ENCODE measurements at regions not wholly inside any gene's neighbourhood (a gene's known extent, or its start where the extent isn't known, plus 50 kb on each side); places are given as distances from the start of the nearest gene placed in this dataset.

DNA sequence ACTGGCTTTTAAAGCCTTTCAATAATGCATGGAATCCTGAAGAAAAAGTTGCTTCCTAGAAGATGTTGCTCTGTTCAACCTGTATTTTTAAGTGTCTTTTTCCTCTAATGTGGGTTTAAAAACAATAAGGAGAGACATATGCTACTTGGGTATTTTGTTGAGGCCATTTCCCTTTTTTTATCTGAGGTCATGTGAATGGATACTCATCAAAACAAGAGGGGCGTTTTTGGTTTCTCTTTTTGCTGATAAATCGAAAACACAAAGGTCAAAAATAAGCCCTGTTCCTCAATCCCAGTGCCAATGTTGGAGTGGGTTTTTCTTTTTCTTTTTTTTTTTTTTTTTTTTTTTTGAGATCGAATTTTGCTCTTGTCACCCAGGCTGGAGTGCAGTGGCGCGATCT lies 468.0 kb upstream of the RBFOX1 start:
- no peaks in the 10 kb centered on the region for H3K27me3 ChIP-seq (replicated peaks; ENCODE audit: insufficient read depth)
- DNase-seq (ENCODE audit: low spot score) (no peak), ATAC-seq (ENCODE audit: insufficient number of reproducible peaks, low FRiP score, low read depth) (no peak)
- no peak overlapping the region for H3K27ac ChIP-seq
- TF ChIP-seq, protein P1, sequence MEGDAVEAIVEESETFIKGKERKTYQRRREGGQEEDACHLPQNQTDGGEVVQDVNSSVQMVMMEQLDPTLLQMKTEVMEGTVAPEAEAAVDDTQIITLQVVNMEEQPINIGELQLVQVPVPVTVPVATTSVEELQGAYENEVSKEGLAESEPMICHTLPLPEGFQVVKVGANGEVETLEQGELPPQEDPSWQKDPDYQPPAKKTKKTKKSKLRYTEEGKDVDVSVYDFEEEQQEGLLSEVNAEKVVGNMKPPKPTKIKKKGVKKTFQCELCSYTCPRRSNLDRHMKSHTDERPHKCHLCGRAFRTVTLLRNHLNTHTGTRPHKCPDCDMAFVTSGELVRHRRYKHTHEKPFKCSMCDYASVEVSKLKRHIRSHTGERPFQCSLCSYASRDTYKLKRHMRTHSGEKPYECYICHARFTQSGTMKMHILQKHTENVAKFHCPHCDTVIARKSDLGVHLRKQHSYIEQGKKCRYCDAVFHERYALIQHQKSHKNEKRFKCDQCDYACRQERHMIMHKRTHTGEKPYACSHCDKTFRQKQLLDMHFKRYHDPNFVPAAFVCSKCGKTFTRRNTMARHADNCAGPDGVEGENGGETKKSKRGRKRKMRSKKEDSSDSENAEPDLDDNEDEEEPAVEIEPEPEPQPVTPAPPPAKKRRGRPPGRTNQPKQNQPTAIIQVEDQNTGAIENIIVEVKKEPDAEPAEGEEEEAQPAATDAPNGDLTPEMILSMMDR (IDR thresholded peaks at IDR 0.05), result no peak
- no peaks in the 10 kb centered on the region for H3K36me3 ChIP-seq
- H3K4me1 ChIP-seq (ENCODE audit: control insufficient read depth in 1 of 2, low read depth in 2 of 2), result no peaks in the 10 kb centered on the region
- H3K9me3 ChIP-seq, result no peaks in the 10 kb centered on the region
- no peak overlapping the region for H3K4me3 ChIP-seq

DNA sequence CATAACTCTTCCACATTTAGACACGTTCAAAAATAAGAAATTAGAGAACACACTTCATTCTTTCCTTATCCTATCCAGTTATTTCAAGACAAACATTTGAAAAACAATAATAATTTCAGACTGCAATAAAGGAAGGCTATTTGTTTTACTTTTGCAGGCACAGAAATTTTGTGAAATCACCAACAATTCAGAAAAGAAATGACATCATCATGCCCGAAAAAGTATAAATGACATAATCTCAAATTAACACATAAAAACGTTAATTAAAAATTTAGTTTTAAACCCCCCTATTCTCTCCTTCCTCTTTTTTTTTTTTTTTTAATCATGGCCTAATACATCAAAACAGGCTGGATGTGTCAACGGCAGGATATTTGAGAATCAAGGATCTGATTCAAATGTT lies 468.4 kb upstream of the RBFOX1 start:
- Histone ChIP-seq H3K4me3 (no peak overlapping the region), H3K36me3 (no peaks in the 10 kb centered on the region), H3K27me3 (replicated peaks; ENCODE audit: insufficient read depth) (no peaks in the 10 kb centered on the region), H3K9me3 (no peaks in the 10 kb centered on the region), H3K4me1 (ENCODE audit: control insufficient read depth in 1 of 2, low read depth in 2 of 2) (no peaks in the 10 kb centered on the region), H3K27ac (no peak overlapping the region)
- no peak for ATAC-seq (ENCODE audit: insufficient number of reproducible peaks, low FRiP score, low read depth)
- DNase-seq (ENCODE audit: low spot score), result no peak
- TF ChIP-seq, protein P1 (IDR thresholded peaks at IDR 0.05), result no peak

DNA sequence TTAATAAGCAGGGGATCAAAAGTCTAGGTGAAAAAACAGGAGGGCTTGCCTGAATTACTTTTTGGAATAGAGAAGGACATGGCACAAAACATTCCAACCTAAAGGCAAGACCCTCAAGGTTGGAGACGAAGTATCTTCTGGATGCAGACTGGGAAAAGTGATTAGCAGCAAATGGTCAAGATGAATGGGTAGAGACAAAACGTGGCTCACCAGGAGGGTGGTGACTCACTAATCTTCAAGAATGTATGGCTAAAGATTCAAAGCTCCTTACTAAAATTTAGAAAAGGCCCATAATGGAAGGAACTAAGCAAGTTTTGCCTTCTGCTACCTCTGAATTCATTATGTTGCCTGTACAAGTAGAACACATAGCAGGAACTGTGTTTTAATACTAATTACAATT lies 469.5 kb upstream of the RBFOX1 start:
- H3K9me3 ChIP-seq, result no peaks in the 10 kb centered on the region
- no peak for DNase-seq (ENCODE audit: low spot score)
- no peak for ATAC-seq (ENCODE audit: insufficient number of reproducible peaks, low FRiP score, low read depth)
- H3K4me3 ChIP-seq, result no peak overlapping the region
- no peak overlapping the region for H3K27ac ChIP-seq
- TF ChIP-seq, protein P1 (IDR thresholded peaks at IDR 0.05), result no peak
- H3K36me3 ChIP-seq, result no peaks in the 10 kb centered on the region
- no peaks in the 10 kb centered on the region for H3K27me3 ChIP-seq (replicated peaks; ENCODE audit: insufficient read depth)
- H3K4me1 ChIP-seq (ENCODE audit: control insufficient read depth in 1 of 2, low read depth in 2 of 2), result no peaks in the 10 kb centered on the region

DNA sequence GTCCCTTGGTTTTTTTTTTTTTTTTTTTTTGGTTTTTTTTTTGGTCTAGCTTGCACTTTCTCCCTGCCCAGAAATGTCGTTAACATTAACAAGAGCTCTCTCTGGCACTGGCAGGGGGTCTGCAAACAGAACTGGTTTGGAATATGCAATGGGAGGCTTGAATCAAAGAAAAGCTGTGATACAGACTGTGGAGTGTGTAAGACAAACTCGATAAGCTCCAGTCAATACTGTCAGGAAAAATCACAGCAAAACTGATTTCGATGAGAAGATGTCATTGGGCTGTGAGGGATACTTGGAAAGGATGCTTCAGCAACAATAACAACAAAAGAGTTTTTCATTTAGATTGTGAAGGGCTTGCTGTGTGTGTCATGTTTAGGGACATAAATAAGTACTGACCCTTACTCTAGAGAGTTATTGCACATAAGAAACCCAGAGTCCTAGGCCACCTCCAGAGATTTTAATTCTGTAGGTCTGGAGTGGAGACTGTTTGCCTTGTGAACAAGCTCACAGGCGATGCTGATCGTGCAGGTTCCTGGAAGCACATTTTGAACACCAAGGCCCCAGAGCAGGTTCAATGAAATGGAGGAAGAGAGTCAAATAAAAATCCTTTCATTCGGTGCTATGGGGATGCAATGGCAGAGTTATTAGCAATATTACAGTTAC lies 470.7 kb upstream of the RBFOX1 start:
- no peaks in the 10 kb centered on the region for H3K36me3 ChIP-seq
- no peak overlapping the region for H3K27ac ChIP-seq
- no peak for ATAC-seq (ENCODE audit: insufficient number of reproducible peaks, low FRiP score, low read depth)
- no peaks in the 10 kb centered on the region for H3K27me3 ChIP-seq (replicated peaks; ENCODE audit: insufficient read depth)
- no peak for DNase-seq (ENCODE audit: low spot score)
- TF ChIP-seq, protein P1 (IDR thresholded peaks at IDR 0.05), result no peak
- no peaks in the 10 kb centered on the region for H3K9me3 ChIP-seq
- H3K4me3 ChIP-seq, result no peak overlapping the region
- no peaks in the 10 kb centered on the region for H3K4me1 ChIP-seq (ENCODE audit: control insufficient read depth in 1 of 2, low read depth in 2 of 2)

DNA sequence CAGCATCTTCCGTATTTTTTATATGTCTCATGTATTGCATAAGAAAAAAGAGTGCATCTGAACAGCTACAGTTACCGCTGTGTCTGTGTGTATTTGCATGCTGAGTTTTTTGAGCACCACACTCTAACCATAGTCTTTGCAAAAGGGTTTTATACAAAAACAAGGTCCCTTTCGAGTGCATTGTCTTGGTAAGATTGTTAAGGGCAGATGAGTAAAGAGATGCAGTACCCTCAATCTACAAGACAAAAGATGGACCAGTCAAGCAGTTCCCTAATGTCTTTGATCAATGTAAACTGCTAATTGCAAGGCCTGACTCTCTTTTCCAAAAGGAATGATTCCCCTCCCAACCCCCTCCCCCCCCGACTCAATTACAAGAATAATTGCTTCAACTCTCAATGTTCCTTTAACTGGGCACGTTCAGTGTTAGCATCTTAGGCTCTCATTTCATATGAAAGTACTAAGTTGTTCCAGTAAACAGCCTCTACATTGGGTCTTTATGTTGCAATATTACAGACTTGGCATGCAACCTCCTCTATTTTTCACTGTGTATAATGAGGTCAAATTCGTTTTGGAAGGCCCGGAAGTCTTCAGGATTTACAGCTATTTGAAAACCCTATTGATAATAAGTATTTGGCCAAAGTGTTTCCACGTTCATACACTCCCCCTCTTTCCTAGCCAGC lies 471.4 kb upstream of the RBFOX1 start:
- no peak overlapping the region for H3K27ac ChIP-seq
- DNase-seq (ENCODE audit: low spot score), result no peak
- no peak for ATAC-seq (ENCODE audit: insufficient number of reproducible peaks, low FRiP score, low read depth)
- H3K4me3 ChIP-seq, result no peak overlapping the region
- TF ChIP-seq, protein P1 (IDR thresholded peaks at IDR 0.05), result no peak
- H3K9me3 ChIP-seq, result no peaks in the 10 kb centered on the region
- no peaks in the 10 kb centered on the region for H3K27me3 ChIP-seq (replicated peaks; ENCODE audit: insufficient read depth)
- H3K36me3 ChIP-seq, result no peaks in the 10 kb centered on the region
- H3K4me1 ChIP-seq (ENCODE audit: control insufficient read depth in 1 of 2, low read depth in 2 of 2), result no peaks in the 10 kb centered on the region

All from thoracic aorta (tissue), 2 donors.